ENCODE measurements at regions not wholly inside any gene's neighbourhood (a gene's known extent, or its start where the extent isn't known, plus 50 kb on each side); places are given as distances from the start of the nearest gene placed in this dataset.
"Not testable (repeated sequence)": the region's sequence is repeated elsewhere in the genome, so short reads cannot be mapped to it uniquely, and the experiment has no call there.

GRCh38 chr4:100340512-100341485, 150.5 kb upstream of the DDIT4L start:
- Histone ChIP-seq H3K4me3 (no peak overlapping the region), H3K4me1 (peaks cover 0 to 12% (median 5%) of the 10 kb centered on the region in 4 donors), H3K27ac (no peak overlapping the region), H3K36me3 (no peaks in the 10 kb centered on the region), H3K9me3 (peaks cover 0 to 5% (median 2%) of the 10 kb centered on the region in 4 donors), H3K27me3 (no peaks in the 10 kb centered on the region)
- TF ChIP-seq CTCF (IDR thresholded peaks at IDR 0.05) (no peak), EP300 (IDR thresholded peaks at IDR 0.05) (no peak), POLR2A (IDR thresholded peaks at IDR 0.05) (no peak)
- WGBS, 2 donors = 63 to 77% methylated on average over 4 of the region's 4 CpGs
- DNase-seq = no peak
- intact Hi-C loops (cut with DNase I) = no loop called here

- H3K4me3 ChIP-seq = no peak overlapping the region
- TF ChIP-seq EP300 (IDR thresholded peaks at IDR 0.05) = no peak
- TF ChIP-seq POLR2A (IDR thresholded peaks at IDR 0.05) = no peak
- TF ChIP-seq POLR2AphosphoS5 (IDR thresholded peaks at IDR 0.05) = no peak
- TF ChIP-seq CTCF (IDR thresholded peaks at IDR 0.05) = no peak
- H3K27ac ChIP-seq = no peak overlapping the region
- 87 to 89% methylated on average over 4 of the region's 4 CpGs for WGBS, 2 donors
- no peaks in the 10 kb centered on the region for H3K36me3 ChIP-seq
- no peaks in the 10 kb centered on the region for H3K27me3 ChIP-seq
- H3K9me3 ChIP-seq = peaks cover 0 to 7% (median 3%) of the 10 kb centered on the region in 4 donors
- H3K4me1 ChIP-seq = peaks cover 0 to 12% (median 5%) of the 10 kb centered on the region in 4 donors
- no peak for DNase-seq
- intact Hi-C loops (cut with DNase I) = no loop called here
Observed at GRCh38 chr4:100339870-100340269, 149.6 kb upstream of the DDIT4L start.

- WGBS, 2 donors = 88 to 91% methylated on average over 2 of the region's 2 CpGs
- H3K9me3 ChIP-seq; H3K27me3 ChIP-seq; H3K4me1 ChIP-seq; DNase-seq; H3K4me3 ChIP-seq; H3K27ac ChIP-seq; H3K36me3 ChIP-seq; intact Hi-C loops (cut with DNase I): not testable (repeated sequence)
Observed at GRCh38 chr4:100333491-100333890, 143.2 kb upstream of the DDIT4L start.

GRCh38 chr4:100317032-100317864, 127.0 kb upstream of the DDIT4L start:
- intact Hi-C loops (cut with DNase I) = no loop called here

More at GRCh38 chr4:100317032-100317864, 127.0 kb upstream of the DDIT4L start:
- 44 to 63% methylated on average over 7 of the region's 7 CpGs for WGBS, 2 donors
- no peak for TF ChIP-seq EP300 (IDR thresholded peaks at IDR 0.05)
- no peak for TF ChIP-seq POLR2A (IDR thresholded peaks at IDR 0.05)
- TF ChIP-seq CTCF (IDR thresholded peaks at IDR 0.05) = no peak
- TF ChIP-seq POLR2AphosphoS5 (IDR thresholded peaks at IDR 0.05) = no peak
- no peaks in the 10 kb centered on the region for H3K36me3 ChIP-seq
- peaks cover 0 to 21% (median 6%) of the 10 kb centered on the region in 4 donors for H3K4me1 ChIP-seq
- H3K4me3 ChIP-seq = peak overlapping the region in 1 of 4 donors; percentile 12
- H3K27me3 ChIP-seq = no peaks in the 10 kb centered on the region
- H3K27ac ChIP-seq = peak overlapping the region in 1 of 4 donors; percentile 15
- no peaks in the 10 kb centered on the region for H3K9me3 ChIP-seq
- no peak for DNase-seq

Measured in sigmoid colon (tissue), 6 donors.